Hepatocyte (in vitro differentiated cells): ENCODE measurements at regions not wholly inside any gene's neighbourhood (a gene's known extent, or its start where the extent isn't known, plus 50 kb on each side); places are given as distances from the start of the nearest gene placed in this dataset.

ENCODE experiments used
- EZH2 ChIP-seq: fragments of 200-600 bp; sonication (generic); IDR thresholded peaks from 2 replicates; pipeline ENCODE4 v1.6.1; 2016; ENCODE audit warnings: antibody characterized with exemption, mild to moderate bottlenecking, borderline replicate concordance
- TF ChIP-seq, protein P1 (sequence below): fragments of 200-600 bp; sonication (generic); IDR thresholded peaks from 2 replicates; pipeline ENCODE4 v1.5.1; 2016; ENCODE audit warnings: antibody characterized with exemption, mild to moderate bottlenecking; ENCODE audit not compliant: poor library complexity

- TF ChIP-seq, protein P1, sequence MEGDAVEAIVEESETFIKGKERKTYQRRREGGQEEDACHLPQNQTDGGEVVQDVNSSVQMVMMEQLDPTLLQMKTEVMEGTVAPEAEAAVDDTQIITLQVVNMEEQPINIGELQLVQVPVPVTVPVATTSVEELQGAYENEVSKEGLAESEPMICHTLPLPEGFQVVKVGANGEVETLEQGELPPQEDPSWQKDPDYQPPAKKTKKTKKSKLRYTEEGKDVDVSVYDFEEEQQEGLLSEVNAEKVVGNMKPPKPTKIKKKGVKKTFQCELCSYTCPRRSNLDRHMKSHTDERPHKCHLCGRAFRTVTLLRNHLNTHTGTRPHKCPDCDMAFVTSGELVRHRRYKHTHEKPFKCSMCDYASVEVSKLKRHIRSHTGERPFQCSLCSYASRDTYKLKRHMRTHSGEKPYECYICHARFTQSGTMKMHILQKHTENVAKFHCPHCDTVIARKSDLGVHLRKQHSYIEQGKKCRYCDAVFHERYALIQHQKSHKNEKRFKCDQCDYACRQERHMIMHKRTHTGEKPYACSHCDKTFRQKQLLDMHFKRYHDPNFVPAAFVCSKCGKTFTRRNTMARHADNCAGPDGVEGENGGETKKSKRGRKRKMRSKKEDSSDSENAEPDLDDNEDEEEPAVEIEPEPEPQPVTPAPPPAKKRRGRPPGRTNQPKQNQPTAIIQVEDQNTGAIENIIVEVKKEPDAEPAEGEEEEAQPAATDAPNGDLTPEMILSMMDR = no peak
- TF ChIP-seq EZH2 = no peak
Observed at GRCh38 chr5:155366096-155366495, 352.5 kb downstream of the KIF4B start.
